Lung (tissue), 11 donors: ENCODE measurements at regions not wholly inside any gene's neighbourhood (a gene's known extent, or its start where the extent isn't known, plus 50 kb on each side); places are given as distances from the start of the nearest gene placed in this dataset.
"Not testable (repeated sequence)": the region's sequence is repeated elsewhere in the genome, so short reads cannot be mapped to it uniquely, and the experiment has no call there.

ENCODE experiments used
- ATAC-seq: fragments of 200-7000 bp; cut with Tn5 transposase; one replicate; pipeline ENCODE4 v1.9.1; 2020; ENCODE audit warnings: moderate number of reproducible peaks; ENCODE audit not compliant: insufficient read depth, low FRiP score
- DNase-seq, 3 donors: peaks; one replicate each; pipeline ENCODE4 v3.0.0-alpha.2; 2013 to 2017
- H3K27ac ChIP-seq, 2 donors: one replicate each; pipeline ENCODE4 v1.5.1; 2013; ENCODE audit warnings: mild to moderate bottlenecking in 2 of 2, moderate library complexity in 2 of 2, control low read depth in 1 of 2, inconsistent platforms in 1 of 2, low read depth in 1 of 2, low read length in 1 of 2
- H3K27me3 ChIP-seq, 3 donors: one replicate each; pipeline ENCODE4 v1.5.1; 2013; ENCODE audit warnings: low read length in 2 of 3; ENCODE audit not compliant: control insufficient read depth in 3 of 3, insufficient read depth in 3 of 3
- H3K36me3 ChIP-seq, 4 donors: one replicate each; pipeline ENCODE4 v1.5.1; 2013; ENCODE audit warnings: low read length in 4 of 4, mild to moderate bottlenecking in 1 of 4, moderate library complexity in 1 of 4; ENCODE audit not compliant: control insufficient read depth in 4 of 4, insufficient read depth in 4 of 4
- H3K4me1 ChIP-seq, 5 donors: one replicate each; pipeline ENCODE4 v1.5.1; 2013; ENCODE audit warnings: low read length in 5 of 5, mild to moderate bottlenecking in 2 of 5, moderate library complexity in 1 of 5; ENCODE audit not compliant: control insufficient read depth in 5 of 5, insufficient read depth in 5 of 5
- H3K4me3 ChIP-seq: one replicate; pipeline ENCODE4 v1.5.1; 2013; ENCODE audit warnings: mild to moderate bottlenecking, control low read depth, moderate library complexity
- H3K9ac ChIP-seq, 2 donors: one replicate each; pipeline ENCODE4 v1.5.1; 2013; ENCODE audit warnings: low read length in 2 of 2, control low read depth in 1 of 2; ENCODE audit not compliant: insufficient read depth in 1 of 2
- H3K9me3 ChIP-seq, 4 donors: one replicate each; pipeline ENCODE4 v1.5.1; 2013; ENCODE audit warnings: low read length in 3 of 4, mild to moderate bottlenecking in 1 of 4, moderate library complexity in 1 of 4; ENCODE audit not compliant: control insufficient read depth in 4 of 4, insufficient read depth in 3 of 4
- WGBS, 2 donors: extraction: QIAGEN DNeasy Blood & Tissue Kit; methylation state at CpG; one replicate each; pipeline ENCODE4 v1.1.7; 2013; 5-methylcytosine and 5-hydroxymethylcytosine counted together
- TF ChIP-seq, protein P1 (sequence below): IDR thresholded peaks from 2 replicates; pipeline ENCODE4 v1.5.1; 2012; ENCODE audit warnings: mild to moderate bottlenecking; ENCODE audit errors: control extremely low read depth, extremely low read depth
- donor health status: control.
- donor health status: control.
- donor health status: Bipolar disorder and iron deficiency.
- donor health status: healthy.
- donor health status: DM: yes; HTN: yes; CAD: no.

DNA sequence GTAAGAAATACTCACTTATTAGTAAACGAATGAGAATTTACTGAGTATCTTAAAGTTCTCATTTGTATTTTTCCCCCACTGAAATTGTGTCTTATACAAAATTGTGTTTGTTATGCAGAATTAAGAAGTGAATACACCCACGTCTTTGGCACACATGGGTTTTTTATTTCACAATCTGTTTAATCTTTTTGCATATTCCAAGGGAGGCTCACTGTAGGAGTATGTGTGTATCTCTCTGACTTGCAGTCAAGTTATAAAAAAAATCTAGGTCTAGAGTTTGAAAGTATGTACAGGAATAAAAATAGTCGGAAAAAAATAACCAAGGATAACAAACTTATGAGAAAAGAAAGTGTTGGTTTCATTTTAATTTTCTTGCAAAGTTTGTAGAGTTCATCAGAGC, 255.2 kb downstream of the PDCD6IP start:
- TF ChIP-seq, protein P1, sequence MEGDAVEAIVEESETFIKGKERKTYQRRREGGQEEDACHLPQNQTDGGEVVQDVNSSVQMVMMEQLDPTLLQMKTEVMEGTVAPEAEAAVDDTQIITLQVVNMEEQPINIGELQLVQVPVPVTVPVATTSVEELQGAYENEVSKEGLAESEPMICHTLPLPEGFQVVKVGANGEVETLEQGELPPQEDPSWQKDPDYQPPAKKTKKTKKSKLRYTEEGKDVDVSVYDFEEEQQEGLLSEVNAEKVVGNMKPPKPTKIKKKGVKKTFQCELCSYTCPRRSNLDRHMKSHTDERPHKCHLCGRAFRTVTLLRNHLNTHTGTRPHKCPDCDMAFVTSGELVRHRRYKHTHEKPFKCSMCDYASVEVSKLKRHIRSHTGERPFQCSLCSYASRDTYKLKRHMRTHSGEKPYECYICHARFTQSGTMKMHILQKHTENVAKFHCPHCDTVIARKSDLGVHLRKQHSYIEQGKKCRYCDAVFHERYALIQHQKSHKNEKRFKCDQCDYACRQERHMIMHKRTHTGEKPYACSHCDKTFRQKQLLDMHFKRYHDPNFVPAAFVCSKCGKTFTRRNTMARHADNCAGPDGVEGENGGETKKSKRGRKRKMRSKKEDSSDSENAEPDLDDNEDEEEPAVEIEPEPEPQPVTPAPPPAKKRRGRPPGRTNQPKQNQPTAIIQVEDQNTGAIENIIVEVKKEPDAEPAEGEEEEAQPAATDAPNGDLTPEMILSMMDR: no peak
- Histone ChIP-seq H3K36me3 (no peaks in the 10 kb centered on the region), H3K4me3 (no peak overlapping the region), H3K9ac (no peak overlapping the region), H3K27ac (no peak overlapping the region), H3K9me3 (peaks cover 0 to 2% (median 0%) of the 10 kb centered on the region in 4 donors), H3K27me3 (no peaks in the 10 kb centered on the region), H3K4me1 (no peaks in the 10 kb centered on the region)
- ATAC-seq (no peak), DNase-seq (no peak)
- WGBS, 2 donors: 79 to 90% methylated on average over 3 of the region's 3 CpGs

- Histone ChIP-seq H3K27me3 (no peaks in the 10 kb centered on the region), H3K4me3 (no peak overlapping the region), H3K9me3 (no peaks in the 10 kb centered on the region), H3K36me3 (no peaks in the 10 kb centered on the region), H3K4me1 (no peaks in the 10 kb centered on the region), H3K27ac (no peak overlapping the region), H3K9ac (no peak overlapping the region)
- WGBS, 2 donors: 72 to 74% methylated on average over 3 of the region's 3 CpGs
- ATAC-seq: no peak
- TF ChIP-seq, protein P1: no peak
- no peak for DNase-seq
Measured at GRCh38 chr3:34056181-34056910, 257.9 kb downstream of the PDCD6IP start.

DNA sequence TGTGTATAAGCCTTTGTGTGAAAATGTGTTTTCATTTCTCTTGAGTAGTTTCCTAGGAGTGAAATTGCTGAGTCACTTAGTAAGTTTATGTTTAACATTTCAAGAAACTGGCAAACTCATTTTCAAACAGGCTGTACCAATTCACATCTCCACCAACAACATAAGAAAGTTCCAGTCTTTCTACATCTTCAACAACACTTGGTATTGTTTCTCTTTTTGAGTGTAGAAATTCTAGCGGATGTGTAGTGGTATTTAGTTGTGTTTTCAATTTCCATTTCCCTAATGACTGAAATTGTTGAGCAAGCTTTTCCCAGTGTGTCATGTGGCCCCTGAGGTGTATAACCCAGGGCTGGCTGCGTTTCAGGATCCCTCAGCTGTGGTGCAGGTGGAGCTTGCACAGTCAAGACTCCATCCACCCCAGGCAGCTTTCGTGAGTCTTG, 258.5 kb downstream of the PDCD6IP start:
- WGBS, 2 donors: 55 to 59% methylated on average over 3 of the region's 3 CpGs
- DNase-seq: no peak
- no peak overlapping the region for H3K9ac ChIP-seq
- no peaks in the 10 kb centered on the region for H3K4me1 ChIP-seq
- H3K27me3 ChIP-seq: no peaks in the 10 kb centered on the region
- ATAC-seq: no peak
- H3K27ac ChIP-seq: no peak overlapping the region
- no peaks in the 10 kb centered on the region for H3K9me3 ChIP-seq
- TF ChIP-seq, protein P1: no peak
- no peaks in the 10 kb centered on the region for H3K36me3 ChIP-seq
- no peak overlapping the region for H3K4me3 ChIP-seq

DNA sequence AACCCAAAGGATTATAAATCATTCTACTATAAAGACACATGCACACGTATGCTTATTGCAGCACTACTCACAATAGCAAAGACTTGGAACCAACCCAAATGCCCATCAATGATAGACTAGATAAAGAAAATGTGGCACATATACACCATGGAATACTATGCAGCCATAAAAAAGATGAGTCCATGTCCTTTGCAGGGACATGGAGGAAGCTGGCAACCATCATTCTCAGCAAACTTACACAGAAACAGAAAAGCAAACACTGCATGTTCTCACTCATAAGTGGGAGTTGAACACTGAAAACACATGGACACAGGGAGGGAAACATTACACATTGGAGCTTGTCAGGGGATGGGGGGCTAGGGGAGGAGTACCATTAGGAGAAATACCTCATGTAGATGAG, 262.6 kb downstream of the PDCD6IP start:
- H3K9me3 ChIP-seq, H3K27ac ChIP-seq, DNase-seq, H3K4me3 ChIP-seq, H3K27me3 ChIP-seq, H3K9ac ChIP-seq, H3K4me1 ChIP-seq, H3K36me3 ChIP-seq, ATAC-seq: not testable (repeated sequence)
- 88 to 100% methylated on average over 1 of the region's 1 CpG for WGBS, 2 donors
